Neural cell (in vitro differentiated cells): ENCODE measurements at regions not wholly inside any gene's neighbourhood (a gene's known extent, or its start where the extent isn't known, plus 50 kb on each side); places are given as distances from the start of the nearest gene placed in this dataset.

Source experiments
- H2AFZ ChIP-seq: fragments of 200-600, 300-800 bp; sonication (generic), shearing (Covaris generic); 2 replicates; pipeline ENCODE4 v1.6.0; 2014; ENCODE audit warnings: low read depth, mild to moderate bottlenecking, antibody characterized with exemption, low read length, moderate library complexity
- H3F3A ChIP-seq: fragments of 200-600 bp; shearing (Covaris generic); 2 replicates; pipeline ENCODE4 v1.6.1; 2016; ENCODE audit warnings: mild to moderate bottlenecking, moderate library complexity, mixed read lengths, antibody characterized with exemption, low read length; ENCODE audit not compliant: insufficient read depth, poor library complexity, severe bottlenecking
- H3K27ac ChIP-seq: fragments of 200-600, 300-800 bp; sonication (generic), shearing (Covaris generic); 2 replicates; pipeline ENCODE4 v1.5.1; 2014; ENCODE audit warnings: mild to moderate bottlenecking, low read length, moderate library complexity
- H3K27me3 ChIP-seq: fragments of 300-800, 200-600 bp; sonication (generic), shearing (Covaris generic); 2 replicates; pipeline ENCODE4 v1.6.0; 2014; ENCODE audit warnings: mild to moderate bottlenecking, low read depth, low read length, moderate library complexity; ENCODE audit not compliant: insufficient read depth
- H3K36me3 ChIP-seq: fragments of 300-800, 200-600 bp; sonication (generic), shearing (Covaris generic); 2 replicates; pipeline ENCODE4 v1.5.1; 2014; ENCODE audit warnings: mild to moderate bottlenecking, antibody characterized with exemption, low read length, moderate library complexity; ENCODE audit not compliant: insufficient read depth
- H3K4me2 ChIP-seq: fragments of 300-800, 200-600 bp; sonication (generic), shearing (Covaris generic); 2 replicates; pipeline ENCODE4 v1.6.0; 2014; ENCODE audit warnings: mild to moderate bottlenecking, low read length
- H3K4me3 ChIP-seq: fragments of 300-800, 200-600 bp; sonication (generic), shearing (Covaris generic); 2 replicates; pipeline ENCODE4 v1.5.1; 2014; ENCODE audit warnings: mild to moderate bottlenecking, low read length, moderate library complexity
- H3K79me2 ChIP-seq: fragments of 200-600 bp; shearing (Covaris generic); replicated peaks from 2 replicates; pipeline ENCODE4 v1.6.0; 2014; ENCODE audit warnings: mild to moderate bottlenecking, low read length, moderate library complexity; ENCODE audit not compliant: insufficient read depth
- H3K9ac ChIP-seq: fragments of 300-800, 200-600 bp; sonication (generic), shearing (Covaris generic); 2 replicates; pipeline ENCODE4 v1.6.1; 2016; ENCODE audit warnings: mild to moderate bottlenecking, low read length, mixed read lengths
- H3K9me2 ChIP-seq: fragments of 200-600 bp; shearing (Covaris generic); 2 replicates; pipeline ENCODE4 v1.6.1; 2016; ENCODE audit warnings: mild to moderate bottlenecking, low read length, mixed read lengths; ENCODE audit not compliant: insufficient read depth
- H3K9me3 ChIP-seq: fragments of 200-600, 300-800 bp; sonication (generic), shearing (Covaris generic); 2 replicates; pipeline ENCODE4 v1.6.1; 2016; ENCODE audit warnings: mild to moderate bottlenecking, mixed run types, low read length, moderate library complexity, mixed read lengths
- H4K20me1 ChIP-seq: fragments of 200-600 bp; shearing (Covaris generic); 2 replicates; pipeline ENCODE4 v1.6.1; 2016; ENCODE audit warnings: mild to moderate bottlenecking, mixed run types; ENCODE audit not compliant: insufficient read depth
- CTCF ChIP-seq: fragments of 450-650 bp; IDR thresholded peaks from 2 replicates; pipeline ENCODE4 v1.5.1; 2014; ENCODE audit warnings: antibody characterized with exemption, mild to moderate bottlenecking, moderate library complexity; ENCODE audit not compliant: poor library complexity, severe bottlenecking
- EP300 ChIP-seq: fragments of 450-650 bp; conservative IDR thresholded peaks from 2 replicates; pipeline ENCODE4 v1.6.1; 2014; ENCODE audit warnings: antibody characterized with exemption, mild to moderate bottlenecking, moderate library complexity; ENCODE audit not compliant: poor library complexity, severe bottlenecking
- EZH2 ChIP-seq: fragments of 200-600, 300-800 bp; shearing (Covaris generic), sonication (generic); IDR thresholded peaks from 2 replicates; pipeline ENCODE4 v1.6.1; 2014; ENCODE audit warnings: antibody characterized with exemption, low read length, borderline replicate concordance, mild to moderate bottlenecking; ENCODE audit not compliant: insufficient read depth, poor library complexity, severe bottlenecking
- MXI1 ChIP-seq: fragments of 450-650 bp; conservative IDR thresholded peaks from 2 replicates; pipeline ENCODE4 v1.6.1; 2014; ENCODE audit warnings: antibody characterized with exemption, mild to moderate bottlenecking; ENCODE audit not compliant: poor library complexity, severe bottlenecking
- POLR2AphosphoS5 ChIP-seq: IDR thresholded peaks from 2 replicates; pipeline ENCODE4 v1.6.1; 2012
- RAD21 ChIP-seq: fragments of 450-650 bp; conservative IDR thresholded peaks from 2 replicates; pipeline ENCODE4 v1.6.1; 2014; ENCODE audit warnings: antibody characterized with exemption, mild to moderate bottlenecking, moderate library complexity
- SMC3 ChIP-seq: fragments of 450-650 bp; conservative IDR thresholded peaks from 2 replicates; pipeline ENCODE4 v1.6.1; 2014; ENCODE audit warnings: antibody characterized with exemption, mild to moderate bottlenecking, moderate library complexity; ENCODE audit not compliant: poor library complexity
- TAF1 ChIP-seq: IDR thresholded peaks from 2 replicates; pipeline ENCODE4 v1.6.1; 2012; ENCODE audit warnings: low read depth
- TF ChIP-seq, protein P1 (sequence below): IDR thresholded peaks from 2 replicates; pipeline ENCODE4 v1.6.1; 2012; ENCODE audit warnings: borderline replicate concordance

DNA sequence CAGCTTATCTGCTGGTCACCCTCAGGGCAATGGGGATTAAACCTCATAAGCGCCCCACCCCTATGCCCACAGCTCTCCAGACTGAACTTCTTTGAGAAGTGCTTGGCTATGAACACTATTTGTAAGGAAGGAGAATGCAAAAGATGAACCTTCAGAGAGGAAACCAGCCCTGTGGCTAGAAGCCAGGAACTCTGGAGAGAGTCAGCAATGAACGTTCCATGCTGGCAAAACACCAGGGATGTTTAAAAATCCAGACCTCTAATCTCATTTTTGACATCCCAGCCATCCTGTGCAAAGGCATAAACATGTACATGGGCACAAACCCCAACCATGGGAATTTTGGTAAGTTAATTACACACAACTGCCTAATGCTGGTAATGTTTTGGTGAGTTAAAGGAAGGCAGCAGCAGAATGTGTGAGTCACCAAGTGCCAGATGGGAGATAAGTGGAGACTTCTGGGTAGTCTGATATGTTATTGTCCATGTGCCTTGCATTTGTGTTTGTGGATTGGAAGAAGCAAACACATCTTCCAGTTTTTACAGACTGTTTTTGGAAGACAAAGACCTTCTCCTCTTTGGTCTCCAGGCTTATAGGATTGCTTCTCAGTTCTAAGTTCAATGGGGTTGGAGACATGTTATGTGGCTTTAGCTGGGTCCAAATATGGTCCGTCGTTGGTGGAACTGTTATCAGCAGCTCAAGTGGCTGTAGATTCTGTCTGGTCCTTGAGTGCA, 174.1 kb upstream of the ETV3 start:
- H3K9ac ChIP-seq, result no peak overlapping the region
- H3K79me2 ChIP-seq, result no peaks in the 10 kb centered on the region
- H3K4me3 ChIP-seq, result no peak overlapping the region
- no peaks in the 10 kb centered on the region for H3K9me3 ChIP-seq
- no peaks in the 10 kb centered on the region for H3F3A ChIP-seq
- H3K27ac ChIP-seq, result no peak overlapping the region
- no peaks in the 10 kb centered on the region for H3K27me3 ChIP-seq
- no peaks in the 10 kb centered on the region for H4K20me1 ChIP-seq
- TF ChIP-seq CTCF, result no peak
- TF ChIP-seq POLR2AphosphoS5, result no peak
- no peak for TF ChIP-seq EP300
- TF ChIP-seq EZH2, result no peak
- no peak for TF ChIP-seq MXI1
- no peak for TF ChIP-seq SMC3
- TF ChIP-seq, protein P1, sequence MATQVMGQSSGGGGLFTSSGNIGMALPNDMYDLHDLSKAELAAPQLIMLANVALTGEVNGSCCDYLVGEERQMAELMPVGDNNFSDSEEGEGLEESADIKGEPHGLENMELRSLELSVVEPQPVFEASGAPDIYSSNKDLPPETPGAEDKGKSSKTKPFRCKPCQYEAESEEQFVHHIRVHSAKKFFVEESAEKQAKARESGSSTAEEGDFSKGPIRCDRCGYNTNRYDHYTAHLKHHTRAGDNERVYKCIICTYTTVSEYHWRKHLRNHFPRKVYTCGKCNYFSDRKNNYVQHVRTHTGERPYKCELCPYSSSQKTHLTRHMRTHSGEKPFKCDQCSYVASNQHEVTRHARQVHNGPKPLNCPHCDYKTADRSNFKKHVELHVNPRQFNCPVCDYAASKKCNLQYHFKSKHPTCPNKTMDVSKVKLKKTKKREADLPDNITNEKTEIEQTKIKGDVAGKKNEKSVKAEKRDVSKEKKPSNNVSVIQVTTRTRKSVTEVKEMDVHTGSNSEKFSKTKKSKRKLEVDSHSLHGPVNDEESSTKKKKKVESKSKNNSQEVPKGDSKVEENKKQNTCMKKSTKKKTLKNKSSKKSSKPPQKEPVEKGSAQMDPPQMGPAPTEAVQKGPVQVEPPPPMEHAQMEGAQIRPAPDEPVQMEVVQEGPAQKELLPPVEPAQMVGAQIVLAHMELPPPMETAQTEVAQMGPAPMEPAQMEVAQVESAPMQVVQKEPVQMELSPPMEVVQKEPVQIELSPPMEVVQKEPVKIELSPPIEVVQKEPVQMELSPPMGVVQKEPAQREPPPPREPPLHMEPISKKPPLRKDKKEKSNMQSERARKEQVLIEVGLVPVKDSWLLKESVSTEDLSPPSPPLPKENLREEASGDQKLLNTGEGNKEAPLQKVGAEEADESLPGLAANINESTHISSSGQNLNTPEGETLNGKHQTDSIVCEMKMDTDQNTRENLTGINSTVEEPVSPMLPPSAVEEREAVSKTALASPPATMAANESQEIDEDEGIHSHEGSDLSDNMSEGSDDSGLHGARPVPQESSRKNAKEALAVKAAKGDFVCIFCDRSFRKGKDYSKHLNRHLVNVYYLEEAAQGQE, result no peak
- TF ChIP-seq TAF1, result no peak
- no peak for TF ChIP-seq RAD21
- H3K36me3 ChIP-seq, result no peaks in the 10 kb centered on the region
- H3K9me2 ChIP-seq, result no peaks in the 10 kb centered on the region
- H3K4me2 ChIP-seq, result no peak overlapping the region
- no peak overlapping the region for H2AFZ ChIP-seq

- Histone ChIP-seq H2AFZ (no peak overlapping the region), H3F3A (no peaks in the 10 kb centered on the region), H3K27me3 (no peaks in the 10 kb centered on the region), H3K9me2 (no peaks in the 10 kb centered on the region), H3K27ac (no peak overlapping the region), H3K9ac (no peak overlapping the region), H3K79me2 (no peaks in the 10 kb centered on the region), H3K9me3 (no peaks in the 10 kb centered on the region), H3K36me3 (no peaks in the 10 kb centered on the region), H3K4me2 (no peak overlapping the region), H3K4me3 (no peak overlapping the region), H4K20me1 (no peaks in the 10 kb centered on the region)
- TF ChIP-seq, protein P1, result no peak
- no peak for TF ChIP-seq POLR2AphosphoS5
Measured at GRCh38 chr1:157311730-157312081, 173.5 kb upstream of the ETV3 start.
